Neural crest cell (in vitro differentiated cells): ENCODE measurements at regions not wholly inside any gene's neighbourhood (a gene's known extent, or its start where the extent isn't known, plus 50 kb on each side); places are given as distances from the start of the nearest gene placed in this dataset.

ENCODE experiments used
- DNase-seq: peaks from one replicate; pipeline ENCODE4 v3.0.0; 2021; ENCODE audit warnings: low read depth, mixed read lengths, low spot score
- H3K27ac Mint-ChIP-seq: one replicate; pipeline ENCODE4 v1.8.0; 2021; ENCODE audit warnings: mild to moderate bottlenecking, mixed read lengths; ENCODE audit not compliant: unreplicated experiment
- H3K27me3 Mint-ChIP-seq: 2 replicates; pipeline ENCODE4 v1.8.0; 2021; ENCODE audit warnings: low read depth, mild to moderate bottlenecking, mixed read lengths
- H3K36me3 Mint-ChIP-seq: 2 replicates; pipeline ENCODE4 v1.8.0; 2021; ENCODE audit warnings: low read depth, mild to moderate bottlenecking, mixed read lengths
- H3K4me1 Mint-ChIP-seq: 2 replicates; pipeline ENCODE4 v1.8.0; 2021; ENCODE audit warnings: mixed read lengths
- H3K4me3 Mint-ChIP-seq: one replicate; pipeline ENCODE4 v1.8.0; 2021; ENCODE audit warnings: mild to moderate bottlenecking, mixed read lengths
- H3K9me3 Mint-ChIP-seq: 2 replicates; pipeline ENCODE4 v1.8.0; 2021; ENCODE audit warnings: mixed read lengths
- CTCF ChIP-seq: fragments of 200-600 bp; sonication (generic); conservative IDR thresholded peaks from 2 replicates; pipeline ENCODE4 v1.5.0; 2021; ENCODE audit warnings: antibody characterized with exemption, mild to moderate bottlenecking

DNA sequence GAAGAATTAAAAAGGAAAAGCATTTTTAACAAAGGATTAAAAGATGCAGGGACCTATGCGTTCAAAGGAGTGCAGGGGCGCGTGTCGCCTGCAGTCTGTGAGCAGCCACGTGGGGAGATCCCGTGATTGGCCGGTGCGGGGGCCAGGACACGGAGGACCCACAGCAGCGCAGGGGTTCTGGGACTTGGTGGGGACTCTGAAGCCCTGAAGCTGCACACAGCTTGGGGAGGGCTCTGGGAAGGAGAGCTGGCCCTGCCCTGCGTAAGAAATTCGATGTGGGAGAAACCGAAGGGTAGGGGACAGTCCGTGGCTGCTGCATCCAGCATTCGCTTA is 268.1 kb downstream of the KLF6 start:
- no peak for DNase-seq
- no peak for TF ChIP-seq CTCF
- peaks cover 2% of the 10 kb centered on the region for H3K9me3 Mint-ChIP-seq
- no peak overlapping the region for H3K4me3 Mint-ChIP-seq
- no peaks in the 10 kb centered on the region for H3K27me3 Mint-ChIP-seq
- peaks cover 3% of the 10 kb centered on the region for H3K36me3 Mint-ChIP-seq
- H3K27ac Mint-ChIP-seq: peak overlapping the region; percentile 87
- peaks cover 46% of the 10 kb centered on the region for H3K4me1 Mint-ChIP-seq

DNA sequence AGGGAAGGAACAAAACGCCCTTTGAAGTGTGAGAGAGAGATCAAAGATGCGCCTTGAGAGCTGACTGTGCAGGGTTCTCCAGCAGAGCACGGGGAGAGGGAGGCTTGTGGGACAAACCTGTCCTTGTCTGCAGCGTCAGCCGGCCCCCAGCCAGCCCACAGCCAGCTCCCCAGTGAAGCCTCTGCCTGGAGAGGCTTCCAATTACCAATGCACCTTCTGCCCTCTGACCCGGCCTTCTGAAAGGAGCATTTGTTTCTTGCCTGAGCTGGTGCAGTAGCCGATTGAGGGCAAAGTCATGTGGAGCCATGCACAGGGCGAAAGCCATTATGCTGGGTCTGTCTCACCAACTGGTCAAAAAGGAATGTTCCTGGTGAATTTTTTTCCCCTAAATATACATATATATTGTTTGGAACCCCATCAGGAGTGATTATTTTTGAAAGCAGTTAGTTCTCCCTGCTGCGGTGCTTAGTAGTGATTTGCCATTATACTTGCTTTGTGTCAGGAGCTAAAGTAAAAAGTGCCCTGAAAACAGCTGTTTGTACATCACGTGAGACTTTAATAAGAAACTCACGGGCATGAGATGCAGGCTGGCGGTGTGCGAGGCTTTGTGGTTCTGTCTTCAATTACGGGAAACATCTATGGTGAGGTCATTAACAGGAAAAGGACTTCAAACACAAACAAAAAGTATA is 268.6 kb downstream of the KLF6 start:
- H3K9me3 Mint-ChIP-seq: peaks cover 2% of the 10 kb centered on the region
- peak overlapping the region; percentile 29 for H3K4me3 Mint-ChIP-seq
- peaks cover 51% of the 10 kb centered on the region for H3K4me1 Mint-ChIP-seq
- no peak for TF ChIP-seq CTCF
- peak overlapping the region; percentile 98 for H3K27ac Mint-ChIP-seq
- H3K27me3 Mint-ChIP-seq: no peaks in the 10 kb centered on the region
- peak; percentile 55 for DNase-seq
- H3K36me3 Mint-ChIP-seq: peaks cover 3% of the 10 kb centered on the region

DNA sequence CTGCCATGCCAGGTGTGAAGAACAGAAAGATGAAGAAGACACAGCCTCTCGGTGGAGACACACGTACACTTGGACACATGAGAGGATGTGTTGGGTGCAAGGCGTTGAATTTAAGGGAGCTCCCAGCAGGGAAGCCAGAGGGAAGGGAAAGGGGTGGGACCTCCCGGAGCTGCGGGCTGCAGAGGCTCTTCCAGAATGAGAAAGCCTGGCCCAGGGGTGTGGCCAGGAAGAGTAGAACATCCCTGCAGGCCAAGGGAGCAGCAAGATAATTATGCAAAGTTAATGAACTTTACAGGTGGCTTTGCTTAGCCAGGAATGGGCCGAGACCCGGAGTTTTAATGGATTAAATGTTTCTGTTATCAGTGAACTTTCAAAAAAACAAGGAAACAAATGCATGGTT is 270.3 kb downstream of the KLF6 start:
- Mint-ChIP-seq H3K4me3 (no peak overlapping the region), H3K4me1 (peaks cover 58% of the 10 kb centered on the region), H3K27ac (peak overlapping the region; percentile 10), H3K36me3 (peaks cover 5% of the 10 kb centered on the region), H3K9me3 (peaks cover 6% of the 10 kb centered on the region), H3K27me3 (no peaks in the 10 kb centered on the region)
- no peak for TF ChIP-seq CTCF
- DNase-seq: no peak

- no peak for TF ChIP-seq CTCF
- H3K27ac Mint-ChIP-seq: no peak overlapping the region
- peaks cover 2% of the 10 kb centered on the region for H3K36me3 Mint-ChIP-seq
- H3K4me3 Mint-ChIP-seq: no peak overlapping the region
- H3K9me3 Mint-ChIP-seq: peaks cover 3% of the 10 kb centered on the region
- peaks cover 58% of the 10 kb centered on the region for H3K4me1 Mint-ChIP-seq
- DNase-seq: no peak
- no peaks in the 10 kb centered on the region for H3K27me3 Mint-ChIP-seq
These were observed 272.7 kb downstream of the KLF6 start for GRCh38 chr10:3512263-3512662.

- peaks cover 3% of the 10 kb centered on the region for H3K9me3 Mint-ChIP-seq
- no peak overlapping the region for H3K4me3 Mint-ChIP-seq
- DNase-seq: no peak
- TF ChIP-seq CTCF: no peak
- no peaks in the 10 kb centered on the region for H3K27me3 Mint-ChIP-seq
- peaks cover 51% of the 10 kb centered on the region for H3K4me1 Mint-ChIP-seq
- no peak overlapping the region for H3K27ac Mint-ChIP-seq
- peaks cover 2% of the 10 kb centered on the region for H3K36me3 Mint-ChIP-seq
These were observed 273.5 kb downstream of the KLF6 start for GRCh38 chr10:3511483-3511882.
